Endothelial cell of umbilical vein (primary cell): ENCODE measurements at regions not wholly inside any gene's neighbourhood (a gene's known extent, or its start where the extent isn't known, plus 50 kb on each side); places are given as distances from the start of the nearest gene placed in this dataset.

Source experiments
- BruUV-seq: library from RNA; stranded (reverse); fragments of 400-500 nt; replicated peaks from 2 replicates; lab custom pipeline; 2021; lab: Mats Ljungman, UMichigan
- CTCF ChIA-PET: fragments of 300-600, 350-600 bp; sonication (Branson Sonifier 250); formaldehyde crosslinking; loops from one replicate; lab custom pipeline; 2021; ENCODE audit warnings: antibody characterized with exemption, inconsistent platforms; lab: Charles Lee
- POLR2A ChIA-PET: fragments of 300-600, 350-600 bp; sonication (Branson Sonifier 250); formaldehyde crosslinking; loops from one replicate; lab custom pipeline; 2021; ENCODE audit warnings: antibody characterized with exemption, inconsistent platforms; lab: Charles Lee
- DNase-seq: peaks from one replicate; pipeline ENCODE4 v3.0.0-alpha.2; 2011; ENCODE audit warnings: low read depth, low spot score
- FAIRE-seq: peaks from 2 replicates; lab custom pipeline; 2011; peaks lifted over from hg19 to GRCh38; lab: Jason Lieb, UNC
- H2AFZ ChIP-seq: 2 replicates; pipeline ENCODE4 v1.6.0; 2012; ENCODE audit warnings: low read depth, low read length, control low read depth, inconsistent platforms
- H3K27ac ChIP-seq: 2 replicates; pipeline ENCODE4 v1.5.1; 2011; ENCODE audit warnings: low read depth, mild to moderate bottlenecking, control low read depth, low read length, moderate library complexity; ENCODE audit not compliant: insufficient read depth
- H3K27me3 ChIP-seq, 2 experiments: 2 replicates each; pipeline versions ENCODE4 v1.6.0 to v1.6.1; 2011; ENCODE audit warnings: low read length in 2 of 2, mixed read lengths in 1 of 2; ENCODE audit not compliant: control insufficient read depth in 2 of 2, insufficient read depth in 2 of 2
- H3K36me3 ChIP-seq, 2 experiments: 2 replicates in 1 of 2; 3 replicates in 1 of 2; pipeline ENCODE4 v1.5.1; 2011; ENCODE audit warnings: low read length in 2 of 2, mild to moderate bottlenecking in 1 of 2, moderate library complexity in 1 of 2; ENCODE audit not compliant: control insufficient read depth in 2 of 2, insufficient read depth in 2 of 2; ENCODE audit errors: extremely low read depth in 1 of 2
- H3K4me1 ChIP-seq: 3 replicates; pipeline ENCODE4 v1.5.1; 2011; ENCODE audit warnings: mild to moderate bottlenecking, low read length; ENCODE audit not compliant: control insufficient read depth, insufficient read depth; ENCODE audit errors: extremely low read depth
- H3K4me2 ChIP-seq: 2 replicates; pipeline ENCODE4 v1.6.1; 2011; ENCODE audit warnings: low read length, control low read depth, mixed read lengths; ENCODE audit not compliant: insufficient read depth
- H3K4me3 ChIP-seq, 3 experiments: fragments of 200-600 bp in 1 of 3; sonication (generic), shearing (Covaris generic) in 1 of 3; replicated peaks in 1 of 3; 2 replicates each; pipeline ENCODE4 v1.5.1; 2011 to 2016; ENCODE audit warnings: control low read depth in 3 of 3, low read length in 3 of 3, mild to moderate bottlenecking in 2 of 3, inconsistent platforms in 1 of 3, low read depth in 1 of 3, moderate library complexity in 1 of 3; ENCODE audit not compliant: insufficient read depth in 1 of 3
- H3K79me2 ChIP-seq: 2 replicates; pipeline ENCODE4 v1.6.0; 2012; ENCODE audit warnings: low read length, inconsistent platforms; ENCODE audit not compliant: control insufficient read depth, insufficient read depth
- H3K9ac ChIP-seq: replicated peaks from 2 replicates; pipeline ENCODE3; 2011; ENCODE audit warnings: low read length, control low read depth; ENCODE audit not compliant: insufficient read depth; ENCODE audit errors: extremely low read depth
- H3K9me1 ChIP-seq: replicated peaks from 3 replicates; pipeline ENCODE4 v1.6.0; 2011; ENCODE audit warnings: mild to moderate bottlenecking, low read length; ENCODE audit not compliant: control insufficient read depth, insufficient read depth; ENCODE audit errors: extremely low read depth
- H3K9me3 ChIP-seq: replicated peaks from 2 replicates; pipeline ENCODE4 v1.5.1; 2012; ENCODE audit warnings: low read length, inconsistent platforms; ENCODE audit not compliant: control insufficient read depth, insufficient read depth
- H4K20me1 ChIP-seq: replicated peaks from 2 replicates; pipeline ENCODE3; 2011; ENCODE audit warnings: mild to moderate bottlenecking, low read length; ENCODE audit not compliant: control insufficient read depth, insufficient read depth; ENCODE audit errors: extremely low read depth
- EZH2 ChIP-seq: IDR thresholded peaks from 2 replicates; pipeline ENCODE4 v1.6.1; 2012; ENCODE audit warnings: borderline replicate concordance, low read depth, mild to moderate bottlenecking, moderate library complexity, low read length, inconsistent platforms; ENCODE audit not compliant: severe bottlenecking
- FOS ChIP-seq: IDR thresholded peaks from 2 replicates; pipeline ENCODE4 v1.6.1; 2011; ENCODE audit warnings: mild to moderate bottlenecking, low read length, moderate library complexity, borderline replicate concordance; ENCODE audit not compliant: insufficient read depth
- GATA2 ChIP-seq: IDR thresholded peaks from 2 replicates; pipeline ENCODE4 v1.7.0; 2011; ENCODE audit warnings: low read depth, mild to moderate bottlenecking, moderate library complexity, mixed read lengths, low read length; ENCODE audit not compliant: insufficient read length, insufficient read depth
- JUN ChIP-seq: IDR thresholded peaks from 2 replicates; pipeline ENCODE4 v1.6.1; 2011; ENCODE audit warnings: borderline replicate concordance, low read depth; ENCODE audit not compliant: insufficient read length, insufficient read depth
- MYC ChIP-seq: IDR thresholded peaks from one replicate; pipeline ENCODE4 v1.6.1; 2011; ENCODE audit warnings: mild to moderate bottlenecking, low read depth, low read length
- POLR2A ChIP-seq: IDR thresholded peaks from 2 replicates; pipeline ENCODE4 v1.6.1; 2012; ENCODE audit warnings: low read depth, mild to moderate bottlenecking, control low read depth, low read length
- POLR2AphosphoS5 ChIP-seq: IDR thresholded peaks from 2 replicates; pipeline ENCODE4 v1.6.1; 2012; ENCODE audit warnings: low read depth, mild to moderate bottlenecking, control low read depth, low read length, moderate library complexity; ENCODE audit not compliant: insufficient read depth
- dilution Hi-C: fragments of 300-500 bp; cut with MboI; formaldehyde crosslinking; loops from one replicate; pipeline ENCODE4 v1.15.0; 2019; ENCODE audit warnings: low sequenced_read_pairs; ENCODE audit not compliant: extremely low pct_ligation_motif_present
- intact Hi-C: fragments of 100-400 bp; cut with micrococcal nuclease; formaldehyde crosslinking; loops from one replicate; pipeline ENCODE4 v1.10.0; 2022
- TF ChIP-seq, protein P1 (sequence below), 2 donors: IDR thresholded peaks; 1 replicate in 1 of 2; 2 replicates in 1 of 2; pipeline ENCODE4 v1.5.1; 2011; ENCODE audit warnings: low read length in 2 of 2, mild to moderate bottlenecking in 2 of 2, moderate library complexity in 2 of 2, control low read depth in 1 of 2, inconsistent platforms in 1 of 2, low read depth in 1 of 2; ENCODE audit not compliant: insufficient read depth in 1 of 2; ENCODE audit errors: extremely low read depth in 1 of 2
- TF ChIP-seq, protein P2 (sequence below): IDR thresholded peaks from 2 replicates; pipeline ENCODE4 v1.6.1; 2011; ENCODE audit not compliant: insufficient read depth, insufficient read length

DNA sequence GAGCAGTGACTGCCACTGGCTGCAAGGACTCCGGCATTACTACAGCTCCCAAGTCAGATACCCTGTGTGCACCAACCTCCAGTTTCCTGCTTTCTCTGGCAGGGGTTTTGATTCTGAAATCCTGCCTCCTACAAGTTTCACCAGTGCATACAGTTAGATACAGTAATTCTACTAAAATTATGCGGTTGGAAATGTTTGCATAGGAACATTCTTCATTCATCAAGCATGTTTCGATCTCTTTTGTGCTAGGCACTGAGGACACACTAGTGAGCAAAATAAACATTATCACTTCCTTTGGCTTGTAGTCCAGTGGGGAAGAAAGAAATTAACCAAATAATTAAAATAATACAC, 152.2 kb downstream of the TMEM167A start:
- Histone ChIP-seq H3K9me3 (no peaks in the 10 kb centered on the region), H4K20me1 (no peaks in the 10 kb centered on the region), H3K9ac (no peak overlapping the region), H3K4me3 (no peak overlapping the region), H3K36me3 (no peaks in the 10 kb centered on the region), H3K4me1 (no peaks in the 10 kb centered on the region), H2AFZ (no peak overlapping the region), H3K4me2 (no peak overlapping the region), H3K9me1 (no peaks in the 10 kb centered on the region), H3K27me3 (no peaks in the 10 kb centered on the region), H3K79me2 (no peaks in the 10 kb centered on the region), H3K27ac (no peak overlapping the region)
- TF ChIP-seq, protein P1, sequence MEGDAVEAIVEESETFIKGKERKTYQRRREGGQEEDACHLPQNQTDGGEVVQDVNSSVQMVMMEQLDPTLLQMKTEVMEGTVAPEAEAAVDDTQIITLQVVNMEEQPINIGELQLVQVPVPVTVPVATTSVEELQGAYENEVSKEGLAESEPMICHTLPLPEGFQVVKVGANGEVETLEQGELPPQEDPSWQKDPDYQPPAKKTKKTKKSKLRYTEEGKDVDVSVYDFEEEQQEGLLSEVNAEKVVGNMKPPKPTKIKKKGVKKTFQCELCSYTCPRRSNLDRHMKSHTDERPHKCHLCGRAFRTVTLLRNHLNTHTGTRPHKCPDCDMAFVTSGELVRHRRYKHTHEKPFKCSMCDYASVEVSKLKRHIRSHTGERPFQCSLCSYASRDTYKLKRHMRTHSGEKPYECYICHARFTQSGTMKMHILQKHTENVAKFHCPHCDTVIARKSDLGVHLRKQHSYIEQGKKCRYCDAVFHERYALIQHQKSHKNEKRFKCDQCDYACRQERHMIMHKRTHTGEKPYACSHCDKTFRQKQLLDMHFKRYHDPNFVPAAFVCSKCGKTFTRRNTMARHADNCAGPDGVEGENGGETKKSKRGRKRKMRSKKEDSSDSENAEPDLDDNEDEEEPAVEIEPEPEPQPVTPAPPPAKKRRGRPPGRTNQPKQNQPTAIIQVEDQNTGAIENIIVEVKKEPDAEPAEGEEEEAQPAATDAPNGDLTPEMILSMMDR (IDR thresholded peaks at IDR 0.05; ENCODE audit: extremely low read depth in 1 of 2, insufficient read depth in 1 of 2, low read depth in 1 of 2, low read length in 2 of 2), result no peak
- TF ChIP-seq, protein P2, sequence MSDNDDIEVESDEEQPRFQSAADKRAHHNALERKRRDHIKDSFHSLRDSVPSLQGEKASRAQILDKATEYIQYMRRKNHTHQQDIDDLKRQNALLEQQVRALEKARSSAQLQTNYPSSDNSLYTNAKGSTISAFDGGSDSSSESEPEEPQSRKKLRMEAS, result no peak
- DNase-seq, result peak; percentile 13
- dilution Hi-C loops (no loop called here), intact Hi-C loops (no loop called here)
- peak; percentile 63 for FAIRE-seq
- ChIA-PET CTCF (no interaction called here), POLR2A (no interaction called here)
- no TSS peak for BruUV-seq

DNA sequence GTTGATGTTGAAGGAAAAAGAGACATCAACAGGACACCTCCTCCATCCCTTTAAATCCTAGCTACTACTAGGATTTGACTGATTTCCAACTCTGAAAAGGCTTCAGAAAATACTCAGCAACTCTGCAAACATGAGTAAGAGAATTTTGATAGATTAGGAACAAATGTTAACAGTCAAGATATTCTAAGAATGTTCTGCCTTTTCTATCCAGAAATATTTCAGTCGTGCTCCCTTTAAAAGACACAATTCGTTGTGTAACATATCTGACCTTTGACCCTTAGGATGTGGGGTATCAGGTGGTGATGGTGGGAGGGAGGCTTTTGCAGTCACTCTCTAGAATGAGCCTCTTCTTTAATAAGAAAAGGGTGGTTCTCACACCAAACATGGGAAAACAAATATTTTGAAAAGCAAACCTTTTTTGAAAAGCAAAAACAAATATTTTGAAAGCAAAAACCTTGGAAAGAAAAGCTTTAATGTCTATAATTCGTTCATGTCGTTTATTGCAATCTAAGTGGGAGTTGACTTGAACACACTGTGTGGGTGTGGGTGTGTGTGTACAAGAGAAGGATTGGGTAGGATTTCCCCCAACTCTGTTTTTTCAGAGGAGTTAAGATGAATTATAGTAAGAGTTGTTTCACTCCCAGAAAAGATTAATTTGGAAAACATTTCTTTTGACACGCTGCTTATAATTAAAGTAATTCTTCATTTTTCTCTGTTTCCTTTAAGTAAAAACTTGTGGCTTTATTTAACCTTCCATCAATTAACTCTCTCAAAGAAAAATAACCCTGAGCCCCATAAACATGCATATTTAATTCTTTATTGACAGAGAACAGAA, 152.8 kb downstream of the TMEM167A start:
- Histone ChIP-seq H3K9me3 (no peaks in the 10 kb centered on the region), H4K20me1 (no peaks in the 10 kb centered on the region), H3K36me3 (no peaks in the 10 kb centered on the region), H3K79me2 (no peaks in the 10 kb centered on the region), H2AFZ (no peak overlapping the region), H3K9me1 (no peaks in the 10 kb centered on the region), H3K4me1 (no peaks in the 10 kb centered on the region), H3K27me3 (no peaks in the 10 kb centered on the region), H3K4me3 (no peak overlapping the region), H3K27ac (no peak overlapping the region), H3K4me2 (no peak overlapping the region), H3K9ac (no peak overlapping the region)
- CTCF ChIA-PET, result no interaction called here
- no peak for TF ChIP-seq FOS
- TF ChIP-seq, protein P1 (IDR thresholded peaks at IDR 0.05; ENCODE audit: extremely low read depth in 1 of 2, insufficient read depth in 1 of 2, low read depth in 1 of 2, low read length in 2 of 2), result no peak
- TF ChIP-seq GATA2, result no peak
- TF ChIP-seq EZH2, result no peak
- TF ChIP-seq JUN, result no peak
- no peak for TF ChIP-seq POLR2AphosphoS5
- TF ChIP-seq POLR2A, result no peak
- TF ChIP-seq, protein P2, result no peak
- TF ChIP-seq MYC, result no peak
- no TSS peak for BruUV-seq
- DNase-seq (no peak), FAIRE-seq (no peak)
- intact Hi-C loops, result no loop called here
- POLR2A ChIA-PET, result no interaction called here
- dilution Hi-C loops, result no loop called here
